K562 (cell line): ENCODE measurements at regions not wholly inside any gene's neighbourhood (a gene's known extent, or its start where the extent isn't known, plus 50 kb on each side); places are given as distances from the start of the nearest gene placed in this dataset.
A peak's percentile ranks its signal among the peaks of the same experiment; 100 is the strongest.

Experiments
- DMBX1 ChIP-seq: fragments of 250-450 bp; sonication (Bioruptor Pico); IDR thresholded peaks from 2 replicates; pipeline ENCODE4 v1.8.0; 2022; ENCODE audit warnings: inconsistent platforms, mild to moderate bottlenecking, moderate library complexity, borderline replicate concordance
- ELF2 ChIP-seq: fragments of 250-450 bp; sonication (Bioruptor Pico); IDR thresholded peaks from 2 replicates; pipeline ENCODE4 v1.5.0; 2021; ENCODE audit warnings: mild to moderate bottlenecking
- FOXP1 ChIP-seq: sonication (generic); formaldehyde crosslinking; IDR thresholded peaks from 2 replicates; pipeline ENCODE4 v1.8.0; 2022; ENCODE audit warnings: mild to moderate bottlenecking, missing genetic modification reagents
- GATAD2B ChIP-seq: fragments of 450-650 bp; IDR thresholded peaks from 2 replicates; pipeline ENCODE4 v1.6.1; 2017; ENCODE audit warnings: mild to moderate bottlenecking, borderline replicate concordance
- HMG20A ChIP-seq: fragments of 450-650 bp; formaldehyde crosslinking; conservative IDR thresholded peaks from 2 replicates; pipeline ENCODE4 v1.4.0; 2020; ENCODE audit warnings: mild to moderate bottlenecking, mixed read lengths
- JUNB ChIP-seq: fragments of 450-650 bp; formaldehyde crosslinking; conservative IDR thresholded peaks from 2 replicates; pipeline ENCODE4 v1.4.0; 2020; ENCODE audit warnings: mild to moderate bottlenecking
- MCM5 ChIP-seq: fragments of 450-650 bp; IDR thresholded peaks from 2 replicates; pipeline ENCODE4 v1.6.1; 2016; ENCODE audit warnings: low read depth
- MIER1 ChIP-seq: fragments of 450-650 bp; IDR thresholded peaks from 2 replicates; pipeline ENCODE4 v1.6.1; 2016; ENCODE audit warnings: antibody characterized with exemption, mild to moderate bottlenecking, low read depth
- NBN ChIP-seq: fragments of 450-650 bp; IDR thresholded peaks from 2 replicates; pipeline ENCODE4 v1.6.1; 2016; ENCODE audit warnings: low read depth, mild to moderate bottlenecking
- NFE2L1 ChIP-seq: fragments of 450-650 bp; IDR thresholded peaks from 2 replicates; pipeline ENCODE4 v1.6.1; 2016; ENCODE audit warnings: missing genetic modification characterization, low read depth, mild to moderate bottlenecking, missing compliant biosample characterization, moderate library complexity, borderline replicate concordance
- NR1H2 ChIP-seq: sonication (generic); formaldehyde crosslinking; IDR thresholded peaks from 2 replicates; pipeline ENCODE4 v1.4.0; 2020; ENCODE audit warnings: mild to moderate bottlenecking, missing genetic modification reagents
- NRF1 ChIP-seq, 2 experiments: fragments of 450-650 bp; IDR thresholded peaks in 1 of 2; conservative IDR thresholded peaks in 1 of 2; 2 replicates each; pipeline ENCODE4 v1.6.1; 2014; ENCODE audit warnings: mild to moderate bottlenecking in 2 of 2
- POLR3A ChIP-seq: IDR thresholded peaks from 2 replicates; pipeline ENCODE4 v1.6.1; 2011; ENCODE audit warnings: borderline replicate concordance, mild to moderate bottlenecking, moderate library complexity; ENCODE audit not compliant: insufficient read length, insufficient read depth; ENCODE audit errors: extremely low read depth
- RUNX1 ChIP-seq: sonication (generic); IDR thresholded peaks from 2 replicates; pipeline ENCODE4 v1.6.1; 2016; ENCODE audit warnings: antibody characterized with exemption, low read depth
- TEAD4 ChIP-seq, 2 experiments: sonication (generic) in 1 of 2; formaldehyde crosslinking in 1 of 2; IDR thresholded peaks; 2 replicates each; pipeline versions ENCODE4 v1.6.1 to v1.8.0; 2012 to 2022; ENCODE audit warnings: borderline replicate concordance in 1 of 2, inconsistent platforms in 1 of 2, low read length in 1 of 2, mild to moderate bottlenecking in 1 of 2, missing genetic modification reagents in 1 of 2
- TRIM24 ChIP-seq, 2 experiments: fragments of 450-650 bp; IDR thresholded peaks; 2 replicates each; pipeline ENCODE4 v1.6.1; 2016
- ZNF133 ChIP-seq: fragments of 250-450 bp; sonication (Bioruptor Pico); IDR thresholded peaks from 2 replicates; pipeline ENCODE4 v1.4.0; 2020; ENCODE audit warnings: mild to moderate bottlenecking
- ZNF134 ChIP-seq: fragments of 250-450 bp; sonication (Bioruptor Pico); conservative IDR thresholded peaks from 2 replicates; pipeline ENCODE4 v1.4.0; 2020
- ZNF274 ChIP-seq: IDR thresholded peaks from 2 replicates; pipeline ENCODE4 v1.6.1; 2011; ENCODE audit warnings: low read depth, mild to moderate bottlenecking, low read length, moderate library complexity, borderline replicate concordance
- ZNF354B ChIP-seq: fragments of 250-450 bp; sonication (Bioruptor Pico); IDR thresholded peaks from 2 replicates; pipeline ENCODE4 v1.4.0; 2020
- ZNF696 ChIP-seq: fragments of 250-450 bp; sonication (Bioruptor Pico); conservative IDR thresholded peaks from 2 replicates; pipeline ENCODE4 v1.4.0; 2020; ENCODE audit warnings: mild to moderate bottlenecking, moderate library complexity
- ZNF707 ChIP-seq: fragments of 250-450 bp; sonication (Bioruptor Pico); conservative IDR thresholded peaks from 2 replicates; pipeline ENCODE4 v1.8.0; 2022; ENCODE audit warnings: inconsistent platforms, mild to moderate bottlenecking, moderate library complexity
- TF ChIP-seq, protein P1 (sequence below), 2 experiments: fragments of 200-800 bp in 1 of 2; sonication (Bioruptor generic) in 1 of 2; sonication (generic) in 1 of 2; formaldehyde crosslinking in 1 of 2; IDR thresholded peaks in 1 of 2; conservative IDR thresholded peaks in 1 of 2; 2 replicates each; pipeline versions ENCODE4 v1.5.0 to v1.6.1; 2016 to 2020; ENCODE audit warnings: missing compliant biosample characterization in 1 of 2, missing genetic modification characterization in 1 of 2, missing genetic modification reagents in 1 of 2
- TF ChIP-seq, protein P2 (sequence below): fragments of 150-350 bp; IDR thresholded peaks from 2 replicates; pipeline ENCODE4 v1.6.1; 2014; ENCODE audit warnings: low read depth, mild to moderate bottlenecking, low read length, borderline replicate concordance

DNA sequence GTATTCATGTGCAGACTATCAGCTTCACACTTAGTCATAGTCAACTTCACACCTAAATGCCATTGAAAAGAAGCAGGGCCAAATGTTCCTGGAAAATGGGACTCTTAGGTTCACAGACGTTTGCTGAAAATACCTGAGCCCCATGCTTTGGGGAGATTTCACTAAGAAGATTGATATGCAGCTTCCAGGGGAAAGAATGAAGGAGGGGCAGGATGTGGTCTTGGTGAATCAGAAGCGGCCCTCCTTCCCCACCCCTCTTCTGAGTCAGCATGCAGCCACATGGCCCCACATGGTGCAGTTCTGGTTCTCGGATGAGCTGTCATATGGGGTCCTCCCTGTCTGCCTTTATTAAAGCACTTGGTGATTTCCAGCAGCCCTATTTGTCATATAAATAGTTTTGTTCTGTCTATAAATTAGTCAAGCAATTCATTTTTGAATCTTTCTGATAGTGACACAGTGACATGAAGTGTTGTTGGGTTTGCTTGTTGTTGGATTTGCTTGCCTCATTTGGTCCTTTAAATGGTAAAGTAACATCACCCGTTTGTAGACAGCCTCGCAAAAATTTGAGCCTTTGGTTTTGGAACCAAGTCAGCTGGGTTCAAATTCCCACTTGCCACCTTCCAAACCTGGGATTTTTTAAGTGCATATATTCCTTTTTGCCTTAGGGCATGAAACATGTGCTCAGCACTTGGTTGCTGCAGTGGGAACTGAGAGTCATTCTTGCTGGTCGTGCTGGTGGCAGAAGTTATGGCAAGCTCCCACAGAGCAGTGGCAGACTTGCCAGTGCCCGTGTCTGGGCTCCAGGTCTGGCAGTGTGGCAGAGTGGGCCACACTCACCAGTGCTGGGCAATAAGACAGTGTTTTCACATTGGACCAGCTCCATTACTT lies 68.1 kb upstream of the CDK6 start (continued):
- TF ChIP-seq, protein P1, sequence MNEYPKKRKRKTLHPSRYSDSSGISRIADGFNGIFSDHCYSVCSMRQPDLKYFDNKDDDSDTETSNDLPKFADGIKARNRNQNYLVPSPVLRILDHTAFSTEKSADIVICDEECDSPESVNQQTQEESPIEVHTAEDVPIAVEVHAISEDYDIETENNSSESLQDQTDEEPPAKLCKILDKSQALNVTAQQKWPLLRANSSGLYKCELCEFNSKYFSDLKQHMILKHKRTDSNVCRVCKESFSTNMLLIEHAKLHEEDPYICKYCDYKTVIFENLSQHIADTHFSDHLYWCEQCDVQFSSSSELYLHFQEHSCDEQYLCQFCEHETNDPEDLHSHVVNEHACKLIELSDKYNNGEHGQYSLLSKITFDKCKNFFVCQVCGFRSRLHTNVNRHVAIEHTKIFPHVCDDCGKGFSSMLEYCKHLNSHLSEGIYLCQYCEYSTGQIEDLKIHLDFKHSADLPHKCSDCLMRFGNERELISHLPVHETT (CRISPR knock-in tag; conservative IDR thresholded peaks at IDR 0.05 in 1 of 2, IDR thresholded peaks at IDR 0.05 in 1 of 2), result no peak
- TF ChIP-seq DMBX1 (CRISPR knock-in tag), result peak; percentile 77
- TF ChIP-seq ZNF133 (CRISPR knock-in tag), result no peak
- TF ChIP-seq ZNF134, result no peak
- TF ChIP-seq FOXP1 (CRISPR knock-in tag), result peak; percentile 82; the same call in 1 of the 2 replicates
- TF ChIP-seq JUNB, result no peak
- no peak for TF ChIP-seq ZNF354B
- no peak for TF ChIP-seq MIER1
- TF ChIP-seq NRF1 (conservative IDR thresholded peaks at IDR 0.05 in 1 of 2, IDR thresholded peaks at IDR 0.05 in 1 of 2), result no peak
- TF ChIP-seq MCM5, result no peak
- no peak for TF ChIP-seq NFE2L1 (tag)
- no peak for TF ChIP-seq POLR3A
- no peak for TF ChIP-seq NBN
- 0 out of 2 replicates have a peak, but pooled peaks have one; percentile 55 for TF ChIP-seq NR1H2 (CRISPR knock-in tag)
- no peak for TF ChIP-seq RUNX1
- no peak for TF ChIP-seq HMG20A (CRISPR knock-in tag)
- no peak for TF ChIP-seq ELF2 (CRISPR knock-in tag)
- peak; percentile 60 to 66 for TF ChIP-seq TRIM24 (IDR thresholded peaks at IDR 0.05)
- peak; percentile 74 for TF ChIP-seq TEAD4 (IDR thresholded peaks at IDR 0.05; ENCODE audit: low read length)
- no peak for TF ChIP-seq TEAD4 (CRISPR knock-in tag; IDR thresholded peaks at IDR 0.05; ENCODE audit: borderline replicate concordance)
- TF ChIP-seq, protein P2, sequence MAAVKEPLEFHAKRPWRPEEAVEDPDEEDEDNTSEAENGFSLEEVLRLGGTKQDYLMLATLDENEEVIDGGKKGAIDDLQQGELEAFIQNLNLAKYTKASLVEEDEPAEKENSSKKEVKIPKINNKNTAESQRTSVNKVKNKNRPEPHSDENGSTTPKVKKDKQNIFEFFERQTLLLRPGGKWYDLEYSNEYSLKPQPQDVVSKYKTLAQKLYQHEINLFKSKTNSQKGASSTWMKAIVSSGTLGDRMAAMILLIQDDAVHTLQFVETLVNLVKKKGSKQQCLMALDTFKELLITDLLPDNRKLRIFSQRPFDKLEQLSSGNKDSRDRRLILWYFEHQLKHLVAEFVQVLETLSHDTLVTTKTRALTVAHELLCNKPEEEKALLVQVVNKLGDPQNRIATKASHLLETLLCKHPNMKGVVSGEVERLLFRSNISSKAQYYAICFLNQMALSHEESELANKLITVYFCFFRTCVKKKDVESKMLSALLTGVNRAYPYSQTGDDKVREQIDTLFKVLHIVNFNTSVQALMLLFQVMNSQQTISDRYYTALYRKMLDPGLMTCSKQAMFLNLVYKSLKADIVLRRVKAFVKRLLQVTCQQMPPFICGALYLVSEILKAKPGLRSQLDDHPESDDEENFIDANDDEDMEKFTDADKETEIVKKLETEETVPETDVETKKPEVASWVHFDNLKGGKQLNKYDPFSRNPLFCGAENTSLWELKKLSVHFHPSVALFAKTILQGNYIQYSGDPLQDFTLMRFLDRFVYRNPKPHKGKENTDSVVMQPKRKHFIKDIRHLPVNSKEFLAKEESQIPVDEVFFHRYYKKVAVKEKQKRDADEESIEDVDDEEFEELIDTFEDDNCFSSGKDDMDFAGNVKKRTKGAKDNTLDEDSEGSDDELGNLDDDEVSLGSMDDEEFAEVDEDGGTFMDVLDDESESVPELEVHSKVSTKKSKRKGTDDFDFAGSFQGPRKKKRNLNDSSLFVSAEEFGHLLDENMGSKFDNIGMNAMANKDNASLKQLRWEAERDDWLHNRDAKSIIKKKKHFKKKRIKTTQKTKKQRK, result no peak
- TF ChIP-seq GATAD2B, result no peak
- TF ChIP-seq ZNF696, result no peak
- TF ChIP-seq ZNF274, result no peak
- no peak for TF ChIP-seq ZNF707 (CRISPR knock-in tag)
